Central memory CD8-positive, alpha-beta T cell (primary cell): ENCODE measurements at regions not wholly inside any gene's neighbourhood (a gene's known extent, or its start where the extent isn't known, plus 50 kb on each side); places are given as distances from the start of the nearest gene placed in this dataset.

Experiments used
- ATAC-seq: fragments of 150-1000 bp; cut with Tn5 transposase; replicated peaks from 2 replicates; pipeline ENCODE4 v1.10.0; 2022; ENCODE audit warnings: mild to moderate bottlenecking, moderate FRiP score, moderate number of reproducible peaks; ENCODE audit not compliant: poor library complexity, severe bottlenecking; ENCODE audit errors: extremely low read depth
- DNase-seq, 2 donors: peaks; one replicate each; pipeline ENCODE4 v3.0.0; 2021; ENCODE audit warnings: low spot score in 2 of 2
- H3K27ac Mint-ChIP-seq: one replicate; pipeline ENCODE4 v1.8.0; 2022; ENCODE audit warnings: low read depth, mild to moderate bottlenecking, moderate library complexity, mixed read lengths
- H3K27me3 Mint-ChIP-seq: one replicate; pipeline ENCODE4 v1.8.0; 2022; ENCODE audit warnings: mixed read lengths
- H3K36me3 Mint-ChIP-seq: one replicate; pipeline ENCODE4 v1.8.0; 2022; ENCODE audit warnings: mild to moderate bottlenecking, moderate library complexity, mixed read lengths; ENCODE audit not compliant: insufficient read depth
- H3K4me1 Mint-ChIP-seq: one replicate; pipeline ENCODE4 v1.8.0; 2022; ENCODE audit warnings: mixed read lengths
- H3K4me3 Mint-ChIP-seq: one replicate; pipeline ENCODE4 v1.8.0; 2022; ENCODE audit warnings: mild to moderate bottlenecking, moderate library complexity, mixed read lengths
- H3K9me3 Mint-ChIP-seq: one replicate; pipeline ENCODE4 v1.8.0; 2022; ENCODE audit warnings: mixed read lengths

DNA sequence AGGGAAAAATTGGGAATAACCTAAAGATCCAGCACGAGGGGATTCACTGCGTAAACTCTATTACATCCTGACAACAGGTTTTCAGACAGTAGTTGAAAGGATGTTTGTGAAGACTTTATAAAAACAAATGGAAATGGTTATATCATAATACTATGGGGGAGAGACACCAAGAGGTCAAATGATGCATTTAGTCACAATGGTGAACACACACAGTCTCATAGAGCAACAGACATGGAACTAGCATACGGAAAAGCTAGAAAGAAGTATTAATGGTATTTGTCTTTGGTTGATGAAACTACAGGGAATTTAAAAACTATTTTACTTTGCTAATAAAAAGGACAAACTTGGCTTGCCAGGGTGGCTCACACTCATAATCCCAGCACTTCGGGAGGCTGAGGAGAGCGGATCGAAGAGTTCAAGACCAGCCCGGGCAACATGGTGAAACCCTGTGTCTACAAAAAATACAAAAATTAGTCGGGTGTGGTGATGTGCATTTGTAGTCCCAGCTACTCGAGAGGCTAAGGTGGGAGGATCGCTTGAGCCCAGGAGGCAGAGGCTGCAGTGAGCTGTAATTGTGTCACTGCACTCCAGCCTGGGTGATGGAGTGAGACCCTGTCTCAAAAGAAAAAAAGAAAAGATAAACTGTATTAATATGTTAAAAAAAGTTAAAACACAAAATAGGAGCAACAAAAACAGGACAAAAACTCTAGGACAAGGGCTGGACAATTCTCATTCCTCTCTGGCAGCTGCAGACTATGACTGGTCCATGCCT lies 94.8 kb downstream of the MYCN start:
- no peak for ATAC-seq
- Mint-ChIP-seq H3K9me3 (no peaks in the 10 kb centered on the region), H3K27me3 (no peaks in the 10 kb centered on the region), H3K36me3 (peaks cover 2% of the 10 kb centered on the region), H3K4me1 (no peaks in the 10 kb centered on the region), H3K27ac (no peak overlapping the region), H3K4me3 (no peak overlapping the region)
- no peak for DNase-seq

DNA sequence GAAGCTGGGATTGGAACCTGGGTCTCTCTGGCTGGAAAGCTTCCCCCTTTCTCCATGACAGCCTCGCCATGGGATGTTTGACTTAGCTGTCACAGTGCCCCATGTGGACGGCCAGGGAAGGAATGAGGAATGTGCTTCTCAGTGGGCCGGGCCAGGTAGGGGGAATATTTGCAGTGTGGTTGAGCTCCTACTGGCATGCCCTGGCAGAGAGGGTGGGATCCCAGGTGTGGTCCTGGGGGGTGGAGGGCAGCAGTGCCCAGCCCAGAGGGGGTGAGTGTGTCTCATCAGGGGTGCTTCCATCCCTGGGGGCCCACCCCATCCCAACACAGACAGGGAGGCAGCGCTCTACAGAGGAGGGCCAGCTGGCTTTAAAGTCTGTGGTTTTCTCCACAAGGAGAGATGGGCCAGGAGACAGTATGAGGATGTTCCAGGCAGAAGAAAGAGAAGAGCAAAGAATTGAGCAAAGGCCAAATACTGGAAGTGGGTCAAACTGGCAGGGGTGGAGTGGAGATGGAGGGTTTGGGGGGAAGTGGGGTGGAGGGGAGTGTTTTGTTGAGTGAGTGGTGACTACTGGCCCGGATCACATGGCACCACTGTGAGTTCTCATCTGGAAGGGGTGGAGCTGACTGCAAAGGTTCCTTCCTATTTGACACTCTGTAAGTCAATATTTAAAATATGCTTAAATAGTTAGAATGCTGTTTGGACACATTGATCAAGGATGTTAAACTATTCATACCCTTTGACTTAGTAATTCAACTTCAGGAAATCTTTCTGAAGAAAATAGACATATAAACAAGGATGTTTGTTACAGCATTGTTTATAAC lies 94.0 kb downstream of the MYCN start:
- Mint-ChIP-seq H3K9me3 (no peaks in the 10 kb centered on the region), H3K4me1 (no peaks in the 10 kb centered on the region), H3K27ac (no peak overlapping the region), H3K36me3 (peaks cover 2% of the 10 kb centered on the region), H3K27me3 (no peaks in the 10 kb centered on the region), H3K4me3 (no peak overlapping the region)
- no peak for DNase-seq
- no peak for ATAC-seq

DNA sequence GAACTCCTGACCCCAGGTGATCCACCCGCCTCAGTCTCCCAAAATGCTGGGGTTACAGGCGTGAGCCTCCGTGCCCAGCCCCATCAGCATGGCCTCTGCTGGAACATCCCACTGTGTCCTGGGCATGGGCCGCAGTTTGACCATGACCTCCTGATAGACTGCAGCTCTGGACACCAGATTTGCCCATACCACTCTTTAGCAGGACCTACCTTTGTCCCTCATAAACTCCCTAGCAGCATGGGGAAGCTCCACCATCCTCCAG lies 92.6 kb downstream of the MYCN start:
- Mint-ChIP-seq H3K27me3 (no peaks in the 10 kb centered on the region), H3K4me3 (no peak overlapping the region), H3K36me3 (peaks cover 2% of the 10 kb centered on the region), H3K27ac (no peak overlapping the region), H3K9me3 (peaks cover 5% of the 10 kb centered on the region), H3K4me1 (no peaks in the 10 kb centered on the region)
- DNase-seq (no peak), ATAC-seq (no peak)

DNA sequence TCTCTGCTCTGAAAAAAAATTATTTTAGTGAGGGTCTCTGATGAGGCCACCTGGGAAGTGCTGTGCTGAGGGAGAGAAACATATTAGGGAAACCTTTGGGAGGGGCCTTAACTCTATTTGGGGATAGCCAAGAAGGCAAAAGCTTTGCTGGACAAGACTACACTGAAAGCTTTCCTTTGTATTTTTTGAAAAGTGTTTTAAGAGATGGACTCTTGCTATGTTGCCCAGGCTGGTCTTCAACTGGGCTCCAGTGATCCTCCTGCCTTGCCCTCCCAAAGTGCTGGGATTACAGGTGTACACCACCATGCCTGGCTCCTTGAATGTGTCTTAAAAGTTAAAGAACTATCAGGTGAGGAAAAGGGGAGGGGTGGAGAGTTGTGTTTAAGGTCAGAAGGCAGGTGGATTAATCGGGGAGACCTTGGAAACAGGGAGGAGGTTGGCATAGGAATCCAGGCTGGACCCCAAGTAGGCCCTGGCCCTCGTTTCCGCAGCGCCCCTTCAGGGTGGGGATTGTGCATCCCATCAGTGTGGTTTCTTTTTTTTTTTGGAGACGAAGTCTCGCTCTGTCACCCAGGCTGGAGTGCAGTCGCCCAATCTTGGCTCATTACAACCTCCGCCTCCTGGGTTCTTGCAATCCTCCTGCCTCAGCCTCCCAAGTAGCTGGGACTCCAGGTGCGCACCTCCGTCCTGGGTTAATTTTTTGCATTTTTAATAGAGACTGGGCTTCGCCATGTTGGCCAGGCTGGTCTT lies 92.1 kb downstream of the MYCN start:
- H3K9me3 Mint-ChIP-seq: peaks cover 5% of the 10 kb centered on the region
- H3K4me1 Mint-ChIP-seq: no peaks in the 10 kb centered on the region
- peaks cover 2% of the 10 kb centered on the region for H3K36me3 Mint-ChIP-seq
- ATAC-seq (no peak), DNase-seq (no peak)
- no peak overlapping the region for H3K4me3 Mint-ChIP-seq
- no peaks in the 10 kb centered on the region for H3K27me3 Mint-ChIP-seq
- no peak overlapping the region for H3K27ac Mint-ChIP-seq

DNA sequence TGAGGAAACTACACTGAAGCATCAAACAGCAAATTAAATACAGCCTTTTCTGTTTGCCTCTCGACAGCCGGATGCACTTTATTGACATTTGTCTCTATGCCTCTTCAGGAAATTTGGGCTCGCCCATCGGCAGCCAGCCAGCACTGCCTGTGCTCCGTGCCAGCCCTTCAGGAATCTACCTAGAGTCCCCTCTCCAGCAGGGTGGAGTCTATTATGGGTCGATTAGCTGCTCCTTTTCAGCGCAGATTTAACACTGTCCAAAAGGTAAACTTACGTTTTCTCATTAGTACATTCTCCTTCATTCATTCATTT lies 91.5 kb downstream of the MYCN start:
- peaks cover 1% of the 10 kb centered on the region for H3K36me3 Mint-ChIP-seq
- no peak overlapping the region for H3K4me3 Mint-ChIP-seq

DNA sequence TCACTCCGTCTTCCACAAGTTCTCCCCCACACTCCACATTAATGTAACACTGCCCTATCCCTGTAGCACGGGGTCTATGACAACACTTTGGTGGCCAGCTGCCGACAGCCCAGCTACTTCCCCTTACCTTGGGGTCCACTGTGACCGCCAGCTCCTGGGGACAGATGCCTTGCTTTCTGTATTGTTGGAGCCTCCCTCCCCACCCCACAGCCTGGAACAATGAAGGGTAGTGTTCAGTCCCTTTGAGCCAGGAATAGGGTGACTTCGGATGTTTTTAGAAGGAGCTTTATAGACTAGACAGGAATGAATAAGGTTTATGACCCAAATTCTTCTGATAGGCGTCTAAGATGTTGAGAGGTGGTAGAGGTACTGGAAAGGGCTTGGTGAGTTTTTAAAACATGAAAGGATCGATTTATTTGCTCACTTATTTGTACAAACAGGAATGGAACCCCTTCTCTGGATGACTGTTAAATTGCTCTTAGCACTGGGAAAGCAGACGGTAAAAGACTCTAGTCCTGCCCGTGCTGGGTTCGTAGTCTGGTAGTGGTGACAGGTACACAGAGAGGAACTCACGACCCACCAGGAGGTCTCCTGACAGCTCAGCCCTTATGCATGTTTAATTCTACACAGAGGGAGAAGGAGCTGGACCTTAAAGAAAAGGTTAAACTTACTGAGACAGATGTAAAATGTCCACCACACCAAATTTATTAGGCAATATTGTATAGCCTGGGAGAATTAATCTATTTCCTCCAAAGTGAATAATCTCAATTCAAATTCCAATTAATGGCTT lies 90.9 kb downstream of the MYCN start:
- H3K9me3 Mint-ChIP-seq: peaks cover 5% of the 10 kb centered on the region

More for the DNA sequence above, 91.5 kb downstream of the MYCN start:
- DNase-seq (no peak), ATAC-seq (no peak)
- no peaks in the 10 kb centered on the region for H3K27me3 Mint-ChIP-seq
- no peaks in the 10 kb centered on the region for H3K4me1 Mint-ChIP-seq
- peaks cover 5% of the 10 kb centered on the region for H3K9me3 Mint-ChIP-seq
- no peak overlapping the region for H3K27ac Mint-ChIP-seq

DNA sequence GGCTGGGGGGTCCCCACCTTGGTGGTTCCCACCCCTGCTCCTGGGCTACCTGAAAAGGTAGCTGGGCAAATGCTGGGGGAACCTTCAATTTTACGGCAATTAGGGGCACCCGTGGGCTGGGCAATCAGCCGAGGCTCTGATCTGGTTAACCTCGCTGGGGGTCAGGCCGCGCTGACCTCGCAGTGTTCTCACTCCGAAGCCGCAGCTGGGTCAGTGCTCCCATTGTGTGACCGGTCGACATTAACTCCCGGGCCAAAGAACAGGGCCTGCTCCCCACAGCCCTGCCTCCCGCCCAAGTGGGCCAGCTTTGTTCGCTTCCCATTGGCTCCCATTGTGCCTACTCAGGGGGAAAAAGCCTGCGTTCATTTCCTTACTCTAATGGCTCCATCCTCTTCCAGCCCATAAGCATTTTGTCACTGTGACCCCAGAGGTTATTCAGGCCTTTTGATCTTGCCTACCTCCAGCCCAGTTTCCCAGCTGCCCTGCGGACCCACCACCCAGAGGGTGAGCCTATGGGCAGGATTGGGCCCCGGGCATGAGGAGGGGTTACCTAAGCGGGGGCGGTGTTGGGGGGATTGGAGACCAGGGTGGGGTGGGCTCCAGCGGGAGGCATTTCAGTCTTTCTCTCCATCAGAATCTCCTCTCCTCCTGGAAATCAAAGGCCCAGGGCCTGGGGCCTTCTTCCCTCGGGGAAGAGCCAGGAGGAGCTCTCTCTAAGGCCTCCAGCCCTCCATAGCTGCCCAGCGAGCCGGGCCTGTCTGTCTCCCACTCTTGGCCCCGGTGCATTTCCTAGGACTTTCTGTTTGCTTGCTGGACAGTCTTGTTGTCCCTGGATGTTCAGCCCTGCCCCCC lies 90.1 kb downstream of the MYCN start:
- Mint-ChIP-seq H3K4me1 (no peaks in the 10 kb centered on the region), H3K9me3 (peaks cover 5% of the 10 kb centered on the region), H3K27me3 (no peaks in the 10 kb centered on the region), H3K27ac (no peak overlapping the region), H3K4me3 (no peak overlapping the region), H3K36me3 (no peaks in the 10 kb centered on the region)
- ATAC-seq (no peak), DNase-seq (no peak)

More for the DNA sequence above, 90.9 kb downstream of the MYCN start:
- Mint-ChIP-seq H3K36me3 (no peaks in the 10 kb centered on the region), H3K27me3 (no peaks in the 10 kb centered on the region), H3K27ac (no peak overlapping the region), H3K4me3 (no peak overlapping the region), H3K4me1 (no peaks in the 10 kb centered on the region)
- no peak for ATAC-seq
- no peak for DNase-seq

DNA sequence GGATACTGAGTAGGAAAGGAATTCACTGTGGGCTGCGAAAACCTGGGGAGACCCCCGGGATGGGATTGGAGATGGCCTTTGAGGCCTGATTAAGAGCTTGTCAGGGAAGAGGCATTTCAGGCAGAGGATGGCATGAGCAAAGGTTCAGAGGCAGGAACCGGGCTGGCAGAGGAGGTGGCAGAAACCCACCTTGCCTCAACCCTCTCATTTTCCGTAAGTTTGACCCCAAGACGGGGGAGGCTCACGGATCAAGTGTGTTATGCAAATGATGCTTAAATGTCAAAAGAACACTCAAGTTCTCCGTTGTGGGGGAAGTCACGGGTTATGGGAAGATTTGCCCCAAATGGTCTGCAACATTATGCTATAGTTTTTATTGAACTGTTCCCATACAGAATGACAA lies 88.3 kb downstream of the MYCN start:
- ATAC-seq (no peak), DNase-seq (no peak)
- Mint-ChIP-seq H3K9me3 (peaks cover 5% of the 10 kb centered on the region), H3K36me3 (no peaks in the 10 kb centered on the region), H3K4me3 (no peak overlapping the region), H3K27ac (no peak overlapping the region), H3K27me3 (no peaks in the 10 kb centered on the region), H3K4me1 (no peaks in the 10 kb centered on the region)

DNA sequence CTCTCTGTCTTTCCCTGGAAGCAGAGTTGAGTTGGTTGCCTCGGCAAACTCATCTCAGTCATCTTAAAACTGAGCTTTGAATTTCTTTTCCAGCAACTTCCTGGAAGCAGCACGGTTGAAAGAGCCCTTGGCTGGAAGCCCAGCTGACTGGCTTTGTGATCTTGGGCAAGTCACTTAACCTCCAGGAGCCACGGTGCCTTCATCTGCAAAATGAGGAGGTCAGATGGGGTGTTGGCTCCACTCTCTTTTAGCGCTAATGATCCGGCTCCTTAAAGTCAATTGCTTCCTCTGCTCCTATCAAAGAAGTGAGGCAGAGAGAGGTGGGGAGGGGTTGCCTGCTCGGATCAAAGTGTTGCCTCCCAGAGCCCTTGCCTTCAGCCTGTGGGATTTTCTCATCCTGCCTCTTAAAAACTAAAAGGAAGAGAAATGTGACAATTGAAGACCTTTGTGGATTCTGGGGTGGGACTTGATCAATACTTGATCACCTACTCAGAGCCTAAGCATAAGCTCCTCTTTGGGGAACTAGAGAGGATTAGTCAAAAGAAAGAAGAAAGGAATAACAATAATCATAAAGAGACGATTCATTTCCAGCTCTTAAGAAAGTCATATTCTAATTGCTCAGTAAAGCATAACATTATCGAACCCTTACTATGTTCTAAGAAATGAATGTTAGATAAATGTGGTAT lies 86.6 kb downstream of the MYCN start:
- Mint-ChIP-seq H3K4me1 (no peaks in the 10 kb centered on the region), H3K36me3 (no peaks in the 10 kb centered on the region), H3K9me3 (peaks cover 5% of the 10 kb centered on the region), H3K4me3 (no peak overlapping the region), H3K27ac (no peak overlapping the region), H3K27me3 (no peaks in the 10 kb centered on the region)
- no peak for ATAC-seq
- no peak for DNase-seq

DNA sequence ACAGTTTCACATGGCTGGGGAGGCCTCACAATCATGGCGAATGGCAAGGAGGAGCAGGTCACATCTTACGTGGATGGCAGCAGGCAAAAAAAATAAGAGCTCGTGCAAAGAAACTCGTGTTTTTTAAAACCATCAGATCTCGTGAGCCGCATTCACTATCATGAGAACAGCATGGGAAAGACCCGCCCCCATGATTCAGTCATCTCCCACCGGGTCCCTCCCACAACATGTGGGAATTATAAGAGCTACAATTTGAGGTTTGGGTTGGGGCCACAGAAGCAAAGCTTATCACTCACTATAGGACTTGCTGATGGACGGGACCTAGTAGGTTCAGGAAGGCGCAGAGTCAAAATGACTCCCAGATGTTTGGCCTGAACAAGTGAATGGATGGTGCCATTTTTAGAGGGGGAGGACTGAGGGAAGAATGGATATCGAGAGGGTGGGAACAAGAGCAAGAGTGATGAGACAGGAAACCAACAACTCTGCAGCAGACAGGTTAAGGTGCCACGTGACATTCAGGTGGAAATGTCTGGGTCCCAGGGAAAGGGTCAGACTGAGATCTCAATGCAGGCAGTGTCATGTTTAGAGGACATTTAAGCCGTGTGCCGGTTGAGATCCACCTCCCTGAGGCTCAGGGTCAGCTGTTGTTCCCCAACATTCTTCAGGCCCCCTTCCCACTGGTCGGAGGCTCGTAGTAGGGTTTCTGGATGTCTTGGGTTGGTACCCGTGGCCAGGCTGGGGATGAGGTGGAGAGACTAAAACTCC lies 85.7 kb downstream of the MYCN start:
- H3K9me3 Mint-ChIP-seq: peaks cover 5% of the 10 kb centered on the region
- H3K36me3 Mint-ChIP-seq: no peaks in the 10 kb centered on the region
- H3K27me3 Mint-ChIP-seq: no peaks in the 10 kb centered on the region
- ATAC-seq: no peak
- H3K4me1 Mint-ChIP-seq: no peaks in the 10 kb centered on the region
- DNase-seq: no peak
- H3K4me3 Mint-ChIP-seq: no peak overlapping the region
- no peak overlapping the region for H3K27ac Mint-ChIP-seq
